A549 (cell line): ENCODE measurements at regions not wholly inside any gene's neighbourhood (a gene's known extent, or its start where the extent isn't known, plus 50 kb on each side); places are given as distances from the start of the nearest gene placed in this dataset.

Source experiments
- ATAC-seq, 2 experiments: fragments of 200-7000 bp in 1 of 2; fragments of >200 bp in 1 of 2; cut with Nextera tagmentation in 1 of 2; cut with Tn5 transposase in 1 of 2; 3 replicates each; pipeline versions ENCODE4 v1.8.0 to v1.9.1; 2018 to 2020; ENCODE audit warnings: mild to moderate bottlenecking in 1 of 2, moderate library complexity in 1 of 2
- CTCF ChIA-PET: fragments of 300-600 bp; sonication (Branson Sonifier 250); formaldehyde crosslinking; extraction: SDS; loops from one replicate; lab custom pipeline; 2021; ENCODE audit warnings: antibody characterized with exemption, inconsistent platforms; lab: Yijun Ruan, JAX
- POLR2A ChIA-PET: fragments of 350-600 bp; formaldehyde crosslinking; extraction: SDS; loops from one replicate; lab custom pipeline; 2021; ENCODE audit warnings: antibody characterized with exemption, inconsistent platforms; lab: Yijun Ruan, JAX
- DNase-seq, 2 experiments: peaks; one replicate each; pipeline versions ENCODE4 v3.0.0 to v3.0.0-alpha.2; 2011 to 2016; ENCODE audit warnings: low read depth in 1 of 2, low spot score in 1 of 2
- FAIRE-seq: peaks from 2 replicates; lab custom pipeline; 2011; peaks lifted over from hg19 to GRCh38; lab: Jason Lieb, UNC
- H3K27ac ChIP-seq, 2 experiments: fragments of >200 bp; sonication (Bioruptor Twin); formaldehyde crosslinking; 3 replicates each; pipeline ENCODE4 v1.5.1; 2016 to 2017
- H3K4me1 ChIP-seq: fragments of >200 bp; sonication (Bioruptor Twin); formaldehyde crosslinking; 3 replicates; pipeline ENCODE4 v1.6.1; 2016
- H3K4me2 ChIP-seq: fragments of >200 bp; sonication (Bioruptor Twin); formaldehyde crosslinking; 3 replicates; pipeline ENCODE4 v1.6.1; 2016
- H3K4me3 ChIP-seq: fragments of >200 bp; sonication (Bioruptor Twin); formaldehyde crosslinking; 3 replicates; pipeline ENCODE4 v1.5.1; 2016
- H3K9me3 ChIP-seq: fragments of >200 bp; sonication (Bioruptor Twin); formaldehyde crosslinking; 3 replicates; pipeline ENCODE4 v1.6.1; 2016
- CBX8 ChIP-seq: fragments of 200-600 bp; sonication (generic); IDR thresholded peaks from 2 replicates; pipeline ENCODE4 v1.6.1; 2016
- EP300 ChIP-seq, 2 experiments: fragments of >200 bp; sonication (Bioruptor Twin); formaldehyde crosslinking; IDR thresholded peaks; 2 replicates in 1 of 2; 3 replicates in 1 of 2; pipeline ENCODE4 v1.6.1; 2016 to 2017
- FOSL2 ChIP-seq, 2 experiments: fragments of 450-650 bp in 1 of 2; fragments of >200 bp in 1 of 2; sonication (Bioruptor Twin) in 1 of 2; formaldehyde crosslinking; IDR thresholded peaks; 2 replicates each; pipeline versions ENCODE4 v1.5.0 to v1.6.1; 2016 to 2020; ENCODE audit warnings: mild to moderate bottlenecking in 1 of 2, moderate library complexity in 1 of 2
- HDAC2 ChIP-seq: fragments of 200-600 bp; sonication (generic); IDR thresholded peaks from 2 replicates; pipeline ENCODE4 v1.6.1; 2016
- JUN ChIP-seq, 2 experiments: fragments of >200 bp; sonication (Bioruptor Twin); formaldehyde crosslinking; IDR thresholded peaks; 2 replicates in 1 of 2; 3 replicates in 1 of 2; pipeline ENCODE4 v1.6.1; 2016 to 2017
- MAFK ChIP-seq: fragments of 450-650 bp; IDR thresholded peaks from 2 replicates; pipeline ENCODE4 v1.6.1; 2014; ENCODE audit not compliant: partially characterized antibody
- MAZ ChIP-seq: fragments of 150-350 bp; IDR thresholded peaks from 2 replicates; pipeline ENCODE4 v1.6.1; 2014; ENCODE audit warnings: antibody characterized with exemption, low read depth, low read length, borderline replicate concordance
- MYC ChIP-seq: IDR thresholded peaks from 2 replicates; pipeline ENCODE4 v1.6.1; 2012; ENCODE audit warnings: mild to moderate bottlenecking, inconsistent platforms, low read length, improper control_type of control experiment, borderline replicate concordance
- NPAS2 ChIP-seq: fragments of 250-450 bp; sonication (Bioruptor Pico); IDR thresholded peaks from 2 replicates; pipeline ENCODE4 v1.8.0; 2022; ENCODE audit warnings: mild to moderate bottlenecking, moderate library complexity, borderline replicate concordance
- PHF8 ChIP-seq: fragments of 200-600 bp; sonication (generic); IDR thresholded peaks from 2 replicates; pipeline ENCODE4 v1.6.1; 2016; ENCODE audit warnings: low read depth, mild to moderate bottlenecking, antibody characterized with exemption, moderate library complexity, borderline replicate concordance
- RAD21 ChIP-seq, 2 experiments: fragments of >200 bp in 1 of 2; sonication (Bioruptor Twin) in 1 of 2; formaldehyde crosslinking in 1 of 2; IDR thresholded peaks in 1 of 2; conservative IDR thresholded peaks in 1 of 2; 2 replicates in 1 of 2; 3 replicates in 1 of 2; pipeline ENCODE4 v1.6.1; 2012 to 2018; ENCODE audit warnings: inconsistent platforms in 1 of 2
- ZFP36 ChIP-seq: fragments of 450-650 bp; IDR thresholded peaks from 2 replicates; pipeline ENCODE4 v1.6.1; 2014; ENCODE audit warnings: borderline replicate concordance; ENCODE audit not compliant: partially characterized antibody
- WGBS: methylation state at CpG from one replicate; pipeline ENCODE4 v1.1.6; 2017; ENCODE audit errors: missing lambda C conversion rate; 5-methylcytosine and 5-hydroxymethylcytosine counted together
- TF ChIP-seq, protein P1 (sequence below): fragments of 200-600 bp; sonication (generic); IDR thresholded peaks from 2 replicates; pipeline ENCODE4 v1.6.1; 2016; ENCODE audit warnings: antibody characterized with exemption, mild to moderate bottlenecking, moderate library complexity
- TF ChIP-seq, protein P2 (sequence below): fragments of >200 bp; sonication (Bioruptor Twin); formaldehyde crosslinking; IDR thresholded peaks from 3 replicates; pipeline ENCODE4 v1.6.1; 2016
- TF ChIP-seq, protein P3 (sequence below): IDR thresholded peaks from 2 replicates; pipeline ENCODE4 v1.6.1; 2012

DNA sequence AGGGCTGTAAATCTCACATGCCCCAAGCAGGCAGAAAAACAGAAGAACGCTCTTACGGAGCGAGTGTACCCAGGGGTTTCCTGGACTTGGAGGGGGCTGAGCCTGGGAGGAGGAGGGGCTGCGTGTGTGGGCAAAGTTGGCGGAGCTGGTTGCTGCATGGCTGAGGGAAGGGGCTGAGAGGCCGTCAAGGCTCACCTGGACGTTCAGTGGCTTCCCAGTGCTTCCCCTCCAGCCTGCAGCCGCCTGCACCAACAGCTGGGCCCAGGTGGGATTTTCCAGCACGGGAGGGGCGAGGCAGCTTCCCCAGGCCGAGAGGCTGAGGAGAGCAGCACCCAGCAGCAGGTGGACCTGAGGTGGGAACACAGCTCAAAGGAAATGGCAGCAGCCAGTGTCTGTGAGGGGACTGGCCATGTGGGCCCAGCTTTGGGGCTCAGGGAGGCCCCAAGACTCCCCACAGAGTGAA lies 70.6 kb upstream of the CTDP1 start:
- CTCF ChIA-PET, result interaction anchor here (1.3 kb wide), 1 partner anchor 229 kb away, joined by 3 read pairs; no protein-coding TSS in a partner anchor
- Histone ChIP-seq H3K4me1 (no peaks in the 10 kb centered on the region), H3K4me2 (no peak overlapping the region), H3K9me3 (no peaks in the 10 kb centered on the region), H3K27ac (no peak overlapping the region), H3K4me3 (no peak overlapping the region)
- no peak for TF ChIP-seq PHF8
- no peak for TF ChIP-seq CBX8
- TF ChIP-seq, protein P1, sequence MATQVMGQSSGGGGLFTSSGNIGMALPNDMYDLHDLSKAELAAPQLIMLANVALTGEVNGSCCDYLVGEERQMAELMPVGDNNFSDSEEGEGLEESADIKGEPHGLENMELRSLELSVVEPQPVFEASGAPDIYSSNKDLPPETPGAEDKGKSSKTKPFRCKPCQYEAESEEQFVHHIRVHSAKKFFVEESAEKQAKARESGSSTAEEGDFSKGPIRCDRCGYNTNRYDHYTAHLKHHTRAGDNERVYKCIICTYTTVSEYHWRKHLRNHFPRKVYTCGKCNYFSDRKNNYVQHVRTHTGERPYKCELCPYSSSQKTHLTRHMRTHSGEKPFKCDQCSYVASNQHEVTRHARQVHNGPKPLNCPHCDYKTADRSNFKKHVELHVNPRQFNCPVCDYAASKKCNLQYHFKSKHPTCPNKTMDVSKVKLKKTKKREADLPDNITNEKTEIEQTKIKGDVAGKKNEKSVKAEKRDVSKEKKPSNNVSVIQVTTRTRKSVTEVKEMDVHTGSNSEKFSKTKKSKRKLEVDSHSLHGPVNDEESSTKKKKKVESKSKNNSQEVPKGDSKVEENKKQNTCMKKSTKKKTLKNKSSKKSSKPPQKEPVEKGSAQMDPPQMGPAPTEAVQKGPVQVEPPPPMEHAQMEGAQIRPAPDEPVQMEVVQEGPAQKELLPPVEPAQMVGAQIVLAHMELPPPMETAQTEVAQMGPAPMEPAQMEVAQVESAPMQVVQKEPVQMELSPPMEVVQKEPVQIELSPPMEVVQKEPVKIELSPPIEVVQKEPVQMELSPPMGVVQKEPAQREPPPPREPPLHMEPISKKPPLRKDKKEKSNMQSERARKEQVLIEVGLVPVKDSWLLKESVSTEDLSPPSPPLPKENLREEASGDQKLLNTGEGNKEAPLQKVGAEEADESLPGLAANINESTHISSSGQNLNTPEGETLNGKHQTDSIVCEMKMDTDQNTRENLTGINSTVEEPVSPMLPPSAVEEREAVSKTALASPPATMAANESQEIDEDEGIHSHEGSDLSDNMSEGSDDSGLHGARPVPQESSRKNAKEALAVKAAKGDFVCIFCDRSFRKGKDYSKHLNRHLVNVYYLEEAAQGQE, result no peak
- TF ChIP-seq RAD21 (conservative IDR thresholded peaks at IDR 0.05 in 1 of 2, IDR thresholded peaks at IDR 0.05 in 1 of 2), result no peak
- WGBS, result 67% methylated on average over 8 of the region's 11 CpGs
- ATAC-seq (no peak), DNase-seq (no peak), FAIRE-seq (no peak)
- POLR2A ChIA-PET, result no interaction called here

DNA sequence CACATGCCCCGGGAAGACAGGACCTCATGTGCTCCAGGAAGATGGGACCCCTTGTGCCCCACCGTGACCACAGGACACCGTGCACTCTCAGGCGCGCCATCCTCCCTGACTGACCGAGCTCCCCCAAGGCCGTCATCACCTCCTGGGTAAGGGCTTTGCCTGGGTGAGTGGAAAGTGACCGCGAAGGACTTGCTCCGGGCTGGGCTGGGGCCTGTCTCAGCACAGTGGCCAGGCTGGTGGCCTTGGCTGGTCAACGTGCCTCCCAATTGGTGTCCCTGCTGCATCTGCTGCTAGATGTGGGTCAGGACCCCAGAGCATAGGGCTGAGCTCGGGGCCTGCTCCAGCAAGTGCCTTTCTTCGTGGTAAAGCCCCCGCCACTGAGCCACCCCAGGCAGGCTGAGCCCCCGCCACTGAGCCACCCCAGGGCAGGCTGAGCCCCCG lies 69.7 kb upstream of the CTDP1 start:
- FAIRE-seq (no peak), DNase-seq (no peak), ATAC-seq (no peak)
- H3K4me3 ChIP-seq, result no peak overlapping the region
- CTCF ChIA-PET, result no interaction called here
- H3K9me3 ChIP-seq, result no peaks in the 10 kb centered on the region
- H3K4me2 ChIP-seq, result no peak overlapping the region
- 59% methylated on average over 5 of the region's 16 CpGs for WGBS
- TF ChIP-seq EP300 (IDR thresholded peaks at IDR 0.05), result no peak
- H3K27ac ChIP-seq, result no peak overlapping the region
- POLR2A ChIA-PET, result no interaction called here
- no peaks in the 10 kb centered on the region for H3K4me1 ChIP-seq

DNA sequence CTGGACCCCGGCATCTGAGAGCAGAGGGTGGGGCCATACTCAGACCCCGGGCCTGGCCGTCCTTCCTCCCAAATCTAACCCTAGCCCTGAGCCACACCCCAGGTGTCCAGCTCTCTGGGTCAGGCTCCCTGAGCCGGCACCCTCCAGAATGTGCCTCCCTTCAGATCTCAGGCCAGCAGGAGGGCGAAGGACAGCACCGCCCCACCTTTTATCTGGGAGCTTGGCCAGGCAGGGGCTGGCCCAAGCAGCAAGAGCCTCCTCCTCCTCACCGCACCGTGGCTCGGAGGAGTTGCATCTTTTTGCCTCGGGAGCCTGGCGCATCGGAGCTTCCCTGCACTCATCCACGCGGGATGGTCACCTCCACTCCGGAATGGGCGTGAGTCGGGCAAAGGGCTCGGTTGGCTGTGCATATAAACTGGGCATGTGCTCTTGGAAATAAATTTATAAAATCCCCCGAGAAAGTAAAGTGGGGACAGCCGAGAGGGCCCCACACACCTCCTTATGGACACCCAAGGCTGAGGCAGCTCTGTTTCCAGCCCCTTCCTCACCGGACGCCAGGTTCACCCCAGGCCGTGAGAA lies 69.1 kb upstream of the CTDP1 start:
- Histone ChIP-seq H3K27ac (no peak overlapping the region), H3K4me2 (no peak overlapping the region), H3K4me3 (no peak overlapping the region), H3K9me3 (no peaks in the 10 kb centered on the region), H3K4me1 (no peaks in the 10 kb centered on the region)
- ChIA-PET CTCF (no interaction called here), POLR2A (no interaction called here)
- 83% methylated on average over 19 of the region's 23 CpGs for WGBS
- ATAC-seq (no peak), DNase-seq (no peak), FAIRE-seq (no peak)
- TF ChIP-seq FOSL2 (IDR thresholded peaks at IDR 0.05) (no peak), FOSL2 (CRISPR knock-in tag; IDR thresholded peaks at IDR 0.05) (no peak), MAFK (no peak), MAZ (no peak), ZFP36 (no peak), NPAS2 (CRISPR knock-in tag) (no peak), HDAC2 (no peak), MYC (no peak), JUN (IDR thresholded peaks at IDR 0.05) (no peak)
- TF ChIP-seq, protein P2, sequence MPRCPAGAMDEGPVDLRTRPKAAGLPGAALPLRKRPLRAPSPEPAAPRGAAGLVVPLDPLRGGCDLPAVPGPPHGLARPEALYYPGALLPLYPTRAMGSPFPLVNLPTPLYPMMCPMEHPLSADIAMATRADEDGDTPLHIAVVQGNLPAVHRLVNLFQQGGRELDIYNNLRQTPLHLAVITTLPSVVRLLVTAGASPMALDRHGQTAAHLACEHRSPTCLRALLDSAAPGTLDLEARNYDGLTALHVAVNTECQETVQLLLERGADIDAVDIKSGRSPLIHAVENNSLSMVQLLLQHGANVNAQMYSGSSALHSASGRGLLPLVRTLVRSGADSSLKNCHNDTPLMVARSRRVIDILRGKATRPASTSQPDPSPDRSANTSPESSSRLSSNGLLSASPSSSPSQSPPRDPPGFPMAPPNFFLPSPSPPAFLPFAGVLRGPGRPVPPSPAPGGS, result no peak
- TF ChIP-seq, protein P1, result no peak
- TF ChIP-seq, protein P3, sequence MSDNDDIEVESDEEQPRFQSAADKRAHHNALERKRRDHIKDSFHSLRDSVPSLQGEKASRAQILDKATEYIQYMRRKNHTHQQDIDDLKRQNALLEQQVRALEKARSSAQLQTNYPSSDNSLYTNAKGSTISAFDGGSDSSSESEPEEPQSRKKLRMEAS, result no peak
